ENCODE measurements at regions not wholly inside any gene's neighbourhood (a gene's known extent, or its start where the extent isn't known, plus 50 kb on each side); places are given as distances from the start of the nearest gene placed in this dataset.
"Not testable (repeated sequence)": the region's sequence is repeated elsewhere in the genome, so short reads cannot be mapped to it uniquely, and the experiment has no call there.

DNA sequence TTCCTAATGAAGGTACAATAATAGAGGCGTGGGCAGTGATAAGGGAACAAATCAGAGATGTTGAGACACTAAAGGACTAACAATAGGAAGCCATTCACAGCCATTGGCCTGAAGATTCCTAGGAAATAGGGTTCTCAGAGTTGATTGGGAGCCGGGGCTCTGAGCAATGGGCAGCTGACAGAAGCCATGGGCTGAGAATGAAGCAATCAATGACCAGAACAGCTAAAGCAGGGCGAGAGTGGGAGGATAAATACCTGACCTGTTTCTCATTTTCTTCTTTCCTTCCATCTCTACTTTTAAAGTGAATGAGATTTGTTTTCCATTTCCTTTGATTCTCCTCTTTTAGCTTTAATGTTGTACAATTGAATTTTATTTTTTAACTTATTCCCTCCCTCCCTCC lies 774.7 kb upstream of the ADGRL4 start:
- no peak for DNase-seq

DNA sequence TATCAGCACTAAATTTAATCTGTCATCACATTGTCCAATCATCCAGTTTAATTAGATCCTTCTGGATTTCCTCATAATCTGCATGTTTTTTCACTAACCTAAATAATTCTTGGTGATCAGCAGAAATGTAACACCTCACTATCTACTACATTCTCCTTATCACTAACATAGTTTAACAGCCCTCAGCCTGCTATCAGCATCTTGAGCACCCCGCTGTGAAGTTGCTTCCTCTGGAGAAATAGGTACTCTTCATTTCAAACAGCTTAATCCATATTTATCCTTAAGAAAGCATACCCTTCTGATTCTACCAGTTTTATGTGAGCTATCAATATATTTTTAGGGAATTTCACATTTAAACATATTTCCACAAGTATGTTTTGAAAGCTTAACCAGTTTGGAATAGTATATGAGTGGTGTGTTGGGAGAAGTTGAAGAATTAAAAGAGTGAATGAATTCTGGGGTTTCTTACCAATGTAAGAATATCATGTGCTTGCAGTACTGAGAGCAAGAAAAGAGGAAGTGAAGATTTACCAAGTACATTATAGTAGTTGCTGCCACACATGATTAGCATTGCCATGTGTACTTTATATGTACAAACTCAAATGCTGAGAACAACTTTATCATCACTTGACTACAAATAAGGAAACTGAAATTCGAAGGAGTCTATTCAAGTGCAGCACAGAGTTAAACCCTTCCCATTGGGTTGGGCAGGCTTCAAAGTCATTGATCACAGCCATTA lies 771.1 kb upstream of the ADGRL4 start:
- DNase-seq = no peak

DNA sequence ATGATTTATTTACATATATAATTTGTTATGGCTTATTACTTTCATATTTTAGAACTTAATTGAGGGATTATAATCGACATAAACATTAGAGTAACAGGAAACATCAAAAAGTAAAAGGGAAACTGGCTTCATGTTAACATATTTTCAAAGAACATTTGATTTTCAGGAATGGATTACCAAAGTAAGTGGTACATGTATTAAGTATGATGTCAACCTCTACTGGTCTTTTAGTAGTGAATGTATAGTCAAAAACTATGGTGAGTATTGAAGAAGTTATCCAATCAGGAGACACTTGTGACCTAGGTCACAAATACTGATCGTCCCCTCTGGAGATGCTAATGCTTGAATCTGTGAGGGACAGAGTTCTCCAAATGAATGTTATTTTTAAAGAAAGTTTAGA lies 768.9 kb upstream of the ADGRL4 start:
- DNase-seq = no peak

DNA sequence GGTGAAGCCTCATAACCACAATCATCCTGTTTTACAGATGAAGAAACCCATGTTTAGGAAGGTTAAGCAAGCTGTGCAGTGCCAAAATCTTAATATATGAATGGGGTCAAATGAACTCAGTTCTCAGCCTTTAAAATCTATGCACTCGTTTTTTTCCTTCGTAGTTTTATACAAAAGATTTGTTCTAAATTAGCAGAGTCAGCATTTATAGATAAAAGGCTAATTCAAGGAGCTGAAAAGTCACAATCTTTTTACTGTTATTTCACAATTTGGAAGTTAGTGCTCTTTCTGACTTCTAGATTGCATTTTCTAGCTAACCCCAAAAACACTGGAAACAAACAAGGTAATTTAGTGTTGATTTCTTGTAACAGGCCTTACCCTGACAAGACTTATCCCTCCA lies 766.9 kb upstream of the ADGRL4 start:
- DNase-seq = no peak

DNA sequence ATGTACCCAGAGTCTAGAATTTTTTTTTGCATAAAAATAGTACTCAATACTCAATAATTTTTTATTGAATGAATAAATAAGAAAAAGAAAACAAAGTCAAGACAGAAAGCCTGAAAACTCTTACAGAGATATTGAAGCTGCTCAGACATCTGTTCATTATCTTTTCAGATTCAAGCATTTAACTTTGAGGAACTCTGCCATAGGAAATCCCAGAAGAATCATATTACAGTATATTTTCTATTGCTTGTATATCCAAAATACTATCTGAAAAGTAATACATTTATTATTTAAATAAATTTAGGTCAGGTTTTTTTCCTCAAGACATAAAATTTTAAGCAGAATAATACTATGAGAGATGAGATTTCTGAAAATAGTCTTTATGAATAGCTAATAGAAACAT lies 755.9 kb upstream of the ADGRL4 start:
- DNase-seq = no peak

DNA sequence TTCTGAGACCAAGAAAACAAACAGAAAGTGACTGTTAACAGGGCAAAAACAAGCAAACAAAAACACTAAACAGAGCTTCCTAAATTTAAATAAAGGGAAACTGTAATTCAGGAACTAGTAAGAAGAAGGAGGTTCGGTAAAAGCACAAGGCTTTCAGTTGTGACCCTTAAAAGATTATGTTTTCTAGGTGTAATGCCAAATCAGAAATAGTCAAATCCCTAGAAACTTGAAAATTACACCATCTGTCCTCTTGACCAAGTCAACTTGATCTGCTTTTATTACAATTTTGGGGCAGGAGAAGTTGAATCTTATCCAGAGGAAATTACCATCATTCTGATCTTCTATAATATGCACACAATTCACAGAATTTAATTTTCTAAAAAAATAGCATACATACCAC lies 754.0 kb upstream of the ADGRL4 start:
- DNase-seq = no peak

DNA sequence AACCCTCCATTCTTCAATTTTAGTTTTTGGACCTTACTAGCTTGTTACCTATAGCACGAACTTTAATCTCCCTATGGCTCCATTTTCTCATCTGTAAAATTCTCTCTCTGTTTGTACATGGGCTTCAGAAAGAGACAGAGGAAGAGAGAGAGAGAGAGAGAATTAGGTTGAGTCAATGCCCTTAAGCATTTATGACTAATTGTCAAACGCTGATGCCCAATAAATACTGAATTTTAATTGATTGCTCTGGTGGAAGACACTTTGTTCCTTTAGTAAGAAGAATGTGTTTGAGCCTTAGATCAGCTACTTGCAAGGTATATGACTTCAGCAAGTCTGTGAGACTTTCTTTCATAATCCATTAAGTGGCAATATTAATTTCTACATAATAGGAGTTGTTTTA lies 743.1 kb upstream of the ADGRL4 start:
- no peak for DNase-seq

DNA sequence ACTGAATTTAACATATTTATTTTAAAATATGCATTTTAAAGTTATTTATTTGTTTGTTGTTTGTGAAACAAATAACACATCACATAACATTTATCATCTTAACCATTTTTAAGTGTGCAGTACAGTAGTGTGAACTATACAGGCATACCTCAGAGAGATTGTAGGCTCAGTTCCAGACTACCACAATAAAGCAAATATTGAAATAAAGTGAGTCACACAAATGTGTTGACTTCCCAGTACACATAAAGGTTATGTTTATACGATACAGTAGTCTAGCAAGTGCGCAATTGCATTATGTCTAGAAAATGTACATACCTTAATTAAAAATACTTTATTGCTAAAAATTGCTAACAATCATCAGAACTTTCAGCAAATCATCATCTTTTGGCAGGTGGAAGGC lies 739.4 kb upstream of the ADGRL4 start:
- no peak for DNase-seq

DNA sequence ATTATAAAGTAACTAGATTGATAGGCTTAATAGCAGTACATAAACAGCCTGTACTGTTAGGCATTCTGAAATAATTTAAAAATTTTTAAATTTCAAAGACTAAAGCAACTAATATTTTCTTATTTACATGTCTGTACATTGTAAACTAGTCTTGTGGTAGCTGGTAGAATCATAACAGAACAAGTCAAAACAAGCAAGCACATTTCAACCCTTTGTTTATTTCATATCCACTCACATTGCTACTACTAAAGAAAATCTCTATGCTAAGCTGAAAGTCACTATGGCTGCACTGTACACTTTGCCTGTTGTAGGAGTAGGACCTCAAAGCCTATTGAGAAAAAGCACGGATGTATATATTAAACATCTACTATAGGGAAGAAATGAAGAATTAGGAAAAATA lies 738.2 kb upstream of the ADGRL4 start:
- DNase-seq = no peak

DNA sequence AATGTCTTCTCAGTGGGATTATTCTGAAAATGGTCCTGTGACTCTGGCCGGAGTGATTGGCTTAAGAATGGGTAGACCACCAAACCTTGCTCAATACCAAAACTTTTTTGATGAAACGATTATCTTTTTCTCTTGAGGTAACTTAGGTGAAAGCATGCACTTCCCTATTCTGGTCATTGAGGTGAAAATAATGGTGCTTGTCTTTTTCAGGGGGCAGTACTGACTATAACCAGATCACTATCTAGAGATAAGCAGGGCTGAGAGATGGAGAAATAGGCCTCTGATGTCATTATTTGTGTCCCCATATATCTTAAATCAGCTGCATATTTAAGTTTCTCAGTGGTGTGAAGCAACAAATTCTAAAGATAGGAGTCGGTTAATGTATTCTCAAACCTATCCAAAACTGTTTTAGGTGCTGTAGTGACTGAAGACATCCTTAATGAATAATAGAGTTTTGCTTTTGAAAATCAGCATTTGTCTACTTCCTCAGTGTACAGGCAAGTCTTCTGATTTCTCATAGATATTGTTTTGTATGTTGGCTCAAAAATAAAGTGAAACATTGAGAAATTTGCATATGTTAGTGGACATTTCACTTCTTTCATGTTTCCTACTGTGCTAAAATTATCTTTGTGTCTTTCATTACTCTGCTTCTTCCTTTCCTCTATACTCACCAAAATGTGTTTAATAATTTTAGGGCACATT lies 735.3 kb upstream of the ADGRL4 start:
- DNase-seq = no peak

DNA sequence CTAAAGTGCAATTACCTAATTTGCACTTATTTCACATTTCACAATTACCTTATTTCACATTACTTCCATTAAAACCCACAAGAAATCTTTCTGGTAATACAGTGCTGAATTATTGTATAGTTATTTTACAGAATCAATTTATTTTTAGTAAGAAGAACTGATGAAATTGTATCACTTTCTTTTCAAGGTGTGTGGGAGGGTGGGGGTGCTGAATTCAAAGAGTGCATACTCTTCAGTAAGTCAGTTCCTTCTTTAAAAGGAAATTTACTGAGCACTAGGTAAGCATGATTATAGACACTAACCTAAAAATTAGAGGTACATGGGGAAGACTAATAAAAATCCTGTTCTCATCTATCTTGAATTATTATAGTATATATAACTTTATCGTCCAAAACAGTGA lies 731.6 kb upstream of the ADGRL4 start:
- DNase-seq = no peak

DNA sequence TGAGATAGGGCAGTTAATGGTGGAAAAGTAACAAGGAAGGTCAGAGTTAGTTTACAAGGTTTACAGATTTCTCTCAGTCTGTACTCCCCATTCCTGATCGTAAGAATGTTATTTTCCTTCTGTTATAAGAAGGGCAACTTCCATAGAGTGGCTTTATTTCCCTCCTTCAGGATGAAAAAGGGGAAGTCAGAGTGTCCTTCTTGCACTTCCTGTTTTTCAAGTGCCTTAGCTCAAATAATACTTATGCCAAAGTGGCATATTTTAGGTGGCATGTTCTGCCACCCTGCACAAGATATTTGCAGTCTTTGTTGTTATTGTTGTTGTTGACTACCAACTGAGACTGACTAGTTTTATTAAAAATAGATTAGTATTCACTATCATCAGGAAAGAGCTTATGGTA lies 730.7 kb upstream of the ADGRL4 start:
- DNase-seq = no peak

DNA sequence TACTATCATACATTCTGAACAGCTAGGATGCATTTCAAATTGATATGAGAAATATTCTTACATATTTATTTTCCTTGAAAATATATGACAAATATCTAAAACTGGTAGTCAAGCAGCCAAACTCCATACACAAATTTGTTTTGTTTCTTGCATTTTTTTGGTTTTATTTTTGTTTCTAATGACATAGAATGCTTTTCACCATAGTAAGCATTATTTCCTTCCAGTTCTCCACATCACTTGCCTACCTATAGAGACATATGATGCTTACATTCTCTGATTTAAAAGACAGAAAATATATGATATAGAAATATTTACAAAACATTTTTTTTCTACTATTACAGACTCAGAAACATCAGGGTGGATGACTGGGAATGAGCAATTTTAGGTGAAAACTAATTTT lies 726.4 kb upstream of the ADGRL4 start:
- no peak for DNase-seq

DNA sequence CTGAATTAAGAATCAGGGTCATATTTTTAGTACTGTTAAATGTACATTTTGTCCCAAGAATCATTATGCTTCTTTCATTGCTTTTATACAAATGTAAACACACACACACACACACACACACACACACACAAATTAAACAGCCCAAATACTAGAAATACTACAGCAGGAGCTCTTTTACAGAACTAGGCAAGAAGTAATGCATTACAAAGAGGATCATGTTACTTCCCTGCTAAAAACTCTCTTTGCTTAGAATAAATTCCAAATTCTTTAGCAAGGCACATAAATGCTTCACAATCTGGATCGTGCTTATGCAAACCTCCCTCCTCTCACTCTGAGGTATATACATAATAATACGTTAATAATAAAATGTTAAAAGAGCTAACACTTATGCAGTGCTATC lies 720.4 kb upstream of the ADGRL4 start:
- DNase-seq = no peak

DNA sequence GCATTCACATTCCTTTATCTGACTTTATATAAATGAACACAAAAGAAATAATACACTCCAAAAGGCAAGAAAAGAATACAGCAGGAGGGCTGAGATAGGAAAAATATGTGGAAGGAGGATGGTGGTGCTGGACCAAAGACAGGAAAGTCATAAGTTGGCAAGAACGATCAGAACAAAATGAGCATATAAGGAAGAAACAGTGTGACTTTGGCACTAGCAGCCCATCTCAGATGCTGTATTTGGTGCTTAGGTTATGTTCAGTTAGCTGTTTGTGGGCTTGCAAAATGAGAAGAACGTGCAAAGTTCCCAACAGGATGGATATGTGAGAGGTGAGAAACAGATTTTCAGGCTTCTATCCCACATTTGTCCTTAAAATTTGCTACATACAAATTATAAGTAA lies 719.8 kb upstream of the ADGRL4 start:
- DNase-seq = no peak

DNA sequence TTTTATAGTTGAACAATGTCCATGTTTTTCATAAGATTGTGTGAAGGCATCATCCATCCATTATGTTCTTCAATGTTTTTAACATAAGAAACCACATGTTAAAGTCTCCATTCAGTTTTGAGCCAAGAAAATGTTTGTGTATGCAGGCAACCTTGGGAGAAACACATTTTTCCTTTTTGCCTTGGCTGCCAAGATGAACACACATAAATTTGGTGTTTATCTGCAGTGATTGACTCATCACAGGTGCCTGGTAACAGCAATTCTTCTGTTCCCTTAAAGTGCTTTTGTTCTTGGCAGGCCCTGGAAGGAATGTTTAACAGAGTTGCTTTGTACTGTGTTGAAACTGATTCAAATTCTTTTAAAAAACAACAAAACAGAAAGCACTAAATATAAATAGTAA lies 709.9 kb upstream of the ADGRL4 start:
- no peak for DNase-seq

DNA sequence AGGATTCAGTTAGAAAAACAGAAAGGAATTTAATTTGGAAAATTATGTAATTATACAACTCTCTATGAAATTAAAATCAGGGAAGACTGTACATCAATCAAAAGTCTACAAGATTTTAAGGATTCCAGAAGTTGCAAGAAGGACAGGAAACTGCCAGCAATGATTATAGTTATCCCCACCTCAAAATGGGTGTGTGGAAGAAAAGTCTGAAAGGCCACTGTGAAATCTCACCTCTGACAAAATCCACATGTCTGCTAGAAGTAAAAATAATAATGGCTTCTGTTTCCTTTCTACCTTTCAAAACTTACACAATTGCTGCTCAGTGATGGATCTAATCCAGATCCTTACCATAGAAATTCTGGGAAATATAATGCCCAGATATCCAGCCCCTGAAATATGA lies 708.1 kb upstream of the ADGRL4 start:
- no peak for DNase-seq

DNA sequence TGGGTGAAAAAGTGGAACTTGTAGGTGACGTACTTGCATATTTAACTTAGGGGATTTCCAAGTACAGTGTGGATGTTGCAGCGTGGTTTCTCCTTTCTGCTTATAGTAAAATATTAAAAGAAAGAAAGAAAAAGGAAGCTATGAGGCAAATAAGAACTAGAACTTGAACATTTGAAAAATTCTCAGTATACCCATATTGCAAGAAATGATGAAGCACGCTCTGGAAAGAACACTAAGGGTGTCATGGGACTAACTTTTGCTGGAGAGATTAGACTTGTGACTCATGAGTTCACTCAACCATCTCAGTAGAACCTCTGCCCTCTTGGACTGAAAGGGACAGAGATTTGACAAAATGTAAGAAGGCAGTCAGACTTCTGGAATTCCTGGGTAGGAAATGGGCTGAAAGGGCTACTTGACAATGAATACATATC lies 704.5 kb upstream of the ADGRL4 start:
- DNase-seq = no peak

DNA sequence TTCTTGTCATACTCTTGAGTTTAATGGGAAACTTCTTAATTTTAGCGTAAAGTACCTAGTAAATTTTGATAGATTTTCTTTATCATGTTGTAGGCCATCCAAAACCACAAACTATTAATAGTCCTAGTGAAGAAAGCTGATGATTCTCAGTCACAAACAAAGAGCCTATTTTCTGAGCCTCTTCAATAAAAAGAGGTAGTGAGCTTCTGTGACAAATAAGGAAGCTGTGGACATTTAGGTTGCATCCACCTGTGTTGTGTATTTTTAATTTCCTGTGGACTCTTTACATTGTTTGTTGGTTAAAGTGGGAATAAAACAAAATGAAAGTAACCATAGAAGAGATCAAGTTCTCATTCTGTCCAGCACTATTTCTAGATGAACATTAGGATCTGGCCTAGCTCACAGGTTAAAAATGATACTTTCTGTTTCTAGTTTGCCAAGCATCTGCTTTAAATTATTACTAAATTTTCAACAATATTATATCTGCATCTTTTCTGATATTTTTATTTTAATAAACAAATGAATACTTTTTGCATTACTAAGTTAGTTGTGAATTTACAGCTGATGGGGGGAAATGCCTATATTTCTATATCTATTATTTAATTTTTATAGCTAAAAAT lies 702.2 kb upstream of the ADGRL4 start:
- no peak for DNase-seq

DNA sequence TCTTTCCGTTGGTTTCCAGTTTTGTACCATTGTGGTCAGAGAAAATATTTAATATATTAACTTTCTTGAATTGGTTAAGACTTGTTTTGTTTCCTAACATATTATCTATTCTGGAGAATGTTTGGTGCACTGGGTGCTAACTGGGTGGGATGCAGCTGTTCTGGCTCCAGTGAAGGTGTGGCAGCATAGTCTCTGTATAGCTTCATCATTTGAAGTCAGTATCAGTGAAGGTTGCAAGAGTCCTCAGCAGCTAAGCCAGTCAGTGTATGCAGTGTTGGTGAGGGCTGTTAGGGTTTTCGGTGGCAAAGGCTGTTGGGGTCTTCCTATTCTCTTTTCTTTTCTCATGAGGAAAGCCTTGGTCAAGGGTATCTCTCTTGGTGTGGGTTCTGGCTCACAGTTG lies 698.7 kb upstream of the ADGRL4 start:
- DNase-seq = no peak

DNA sequence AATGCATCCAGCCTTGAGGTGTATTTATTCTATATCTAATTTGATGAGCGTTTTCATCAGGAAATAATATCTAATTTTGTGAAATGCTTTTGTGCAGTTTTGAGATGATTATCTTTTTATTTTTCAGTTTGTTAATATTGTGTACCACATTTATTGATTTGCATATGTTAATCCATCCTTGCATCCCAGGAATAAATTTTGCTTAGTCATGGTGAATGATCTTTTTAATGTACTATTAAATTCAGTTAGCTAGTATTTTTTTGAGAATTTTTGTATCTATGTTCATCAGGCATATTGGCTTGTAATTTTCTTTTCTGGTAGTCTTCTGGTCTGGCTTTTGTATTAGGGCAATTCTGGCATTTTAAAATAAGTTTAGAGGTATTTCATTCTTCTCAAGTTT lies 697.5 kb upstream of the ADGRL4 start:
- DNase-seq = no peak

DNA sequence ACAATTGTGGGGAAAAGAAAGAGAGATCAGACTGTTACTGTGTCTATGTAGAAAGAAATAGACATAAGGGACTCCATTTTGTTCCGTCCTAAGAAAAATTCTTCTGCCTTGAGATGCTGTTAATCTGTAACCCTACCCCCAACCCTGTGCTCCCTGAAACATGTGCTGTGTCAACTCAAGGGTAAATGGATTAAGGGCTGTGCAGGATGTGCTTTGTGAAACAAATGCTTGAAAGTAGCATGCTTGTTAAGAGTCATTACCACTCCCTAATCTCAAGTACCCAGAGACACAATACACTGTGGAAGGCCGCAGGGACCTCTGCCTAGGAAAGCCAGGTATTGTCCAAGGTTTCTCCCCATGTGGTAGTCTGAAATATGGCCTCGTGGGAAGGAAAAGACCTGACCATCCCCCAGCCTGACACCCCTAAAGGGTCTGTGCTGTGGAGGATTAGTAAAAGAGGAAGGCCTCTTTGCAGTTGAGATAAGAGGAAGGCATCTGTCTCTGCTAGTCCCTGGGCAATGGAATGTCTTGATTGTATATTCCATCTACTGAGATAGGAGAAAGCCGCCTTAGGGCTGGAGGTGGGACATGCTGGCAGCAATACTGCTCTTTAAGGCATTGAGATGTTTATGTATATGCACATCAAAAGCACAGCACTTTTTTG lies 695.9 kb upstream of the ADGRL4 start:
- not testable (repeated sequence) for DNase-seq

DNA sequence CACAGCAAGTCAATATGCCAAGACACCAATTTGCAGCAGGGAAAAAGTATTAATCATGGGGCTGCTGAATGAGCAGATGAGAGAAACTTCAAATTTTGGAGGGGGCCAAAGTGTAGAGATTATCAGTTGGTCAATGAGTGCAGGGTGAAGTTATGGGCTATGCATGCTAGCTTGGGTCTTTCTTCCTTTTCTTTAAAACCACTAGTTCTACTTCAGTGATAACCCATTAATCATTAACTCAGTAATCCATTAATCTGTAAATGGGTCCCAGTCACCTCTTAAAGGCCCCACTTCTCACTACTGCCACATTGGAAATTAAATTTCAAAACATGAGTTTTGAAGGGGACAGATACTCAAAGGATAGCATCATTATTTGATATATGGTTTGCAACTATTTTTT lies 688.6 kb upstream of the ADGRL4 start:
- DNase-seq = no peak

DNA sequence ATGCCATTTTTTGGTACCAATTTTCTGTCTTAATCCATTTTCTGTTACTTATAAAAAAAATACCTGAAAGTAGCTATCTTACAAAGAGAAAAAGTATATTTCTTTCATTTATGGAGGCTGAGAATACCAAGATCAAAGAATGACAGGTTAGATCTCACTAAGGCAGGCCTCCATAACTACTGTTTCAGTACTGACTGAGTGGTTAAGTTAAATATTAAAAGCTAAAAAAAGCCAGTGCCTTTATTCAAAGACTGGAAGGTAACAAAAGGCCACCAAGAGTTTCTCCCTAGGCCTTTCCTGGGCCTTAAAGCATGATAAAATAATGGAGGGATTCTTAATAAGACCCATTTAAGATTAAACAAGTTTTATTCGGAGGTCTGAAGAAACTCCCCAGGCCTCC lies 687.7 kb upstream of the ADGRL4 start:
- no peak for DNase-seq
